Naive thymus-derived CD8-positive, alpha-beta T cell (primary cell): ENCODE measurements at regions not wholly inside any gene's neighbourhood (a gene's known extent, or its start where the extent isn't known, plus 50 kb on each side); places are given as distances from the start of the nearest gene placed in this dataset.

Source experiments
- ATAC-seq, 2 donors: fragments of 150-1000 bp; cut with Tn5 transposase in 1 of 2; sonication (Bioruptor Pico), chemical (Tn5 transposase) in 1 of 2; 1 replicate in 1 of 2; 2 replicates in 1 of 2; pipeline ENCODE4 v1.10.0; 2021; ENCODE audit warnings: mild to moderate bottlenecking in 2 of 2, moderate library complexity in 2 of 2
- POLR2A ChIA-PET: fragments of 350-600 bp; sonication (Branson Sonifier 250); formaldehyde crosslinking; loops from one replicate; lab custom pipeline; 2021; ENCODE audit warnings: antibody characterized with exemption; lab: Charles Lee
- DNase-seq, 10 donors: peaks; one replicate each; pipeline versions ENCODE4 v3.0.0 to v3.0.0-alpha.2; 2020 to 2022
- H3K27ac Mint-ChIP-seq, 10 donors: one replicate each; pipeline ENCODE4 v1.8.0; 2020 to 2022; ENCODE audit warnings: mild to moderate bottlenecking in 10 of 10, mixed read lengths in 10 of 10, moderate library complexity in 4 of 10, inconsistent platforms in 1 of 10
- H3K27me3 Mint-ChIP-seq, 5 donors: one replicate each; pipeline ENCODE4 v1.8.0; 2021 to 2022; ENCODE audit warnings: mixed read lengths in 5 of 5
- H3K36me3 Mint-ChIP-seq, 3 donors: one replicate each; pipeline ENCODE4 v1.8.0; 2020 to 2022; ENCODE audit warnings: mixed read lengths in 3 of 3, mild to moderate bottlenecking in 2 of 3, inconsistent platforms in 1 of 3
- H3K4me1 Mint-ChIP-seq, 4 donors: one replicate each; pipeline ENCODE4 v1.8.0; 2021 to 2022; ENCODE audit warnings: mixed read lengths in 4 of 4
- H3K4me3 Mint-ChIP-seq, 10 donors: one replicate each; pipeline ENCODE4 v1.8.0; 2020 to 2022; ENCODE audit warnings: mild to moderate bottlenecking in 10 of 10, mixed read lengths in 10 of 10, moderate library complexity in 6 of 10, inconsistent platforms in 1 of 10
- H3K9me3 Mint-ChIP-seq, 9 donors: one replicate each; pipeline ENCODE4 v1.8.0; 2020 to 2022; ENCODE audit warnings: mixed read lengths in 9 of 9, mild to moderate bottlenecking in 3 of 9, inconsistent platforms in 1 of 9, moderate library complexity in 1 of 9

DNA sequence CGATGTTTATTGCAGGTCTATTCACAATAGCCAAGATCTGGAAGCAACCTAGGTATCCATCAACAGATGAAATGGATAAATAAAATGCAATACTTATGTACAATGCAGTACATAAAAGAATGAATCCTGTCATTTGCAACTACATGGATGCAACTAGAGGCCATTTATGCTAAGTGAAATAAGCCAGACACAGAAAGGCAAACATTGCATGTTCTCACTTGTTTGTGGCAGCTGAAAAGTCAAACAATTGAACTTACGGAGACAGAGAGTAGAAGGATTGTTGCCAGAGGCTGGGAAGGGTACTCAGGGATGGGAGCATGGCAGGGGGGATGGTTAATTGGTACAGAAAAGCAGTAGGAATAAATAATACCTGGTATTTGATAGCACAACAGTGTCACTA, 563.9 kb downstream of the TMX3 start:
- H3K9me3 Mint-ChIP-seq, result peaks cover 0 to 3% (median 0%) of the 10 kb centered on the region in 9 donors
- no peaks in the 10 kb centered on the region for H3K36me3 Mint-ChIP-seq
- peaks cover 0 to 2% (median 0%) of the 10 kb centered on the region in 5 donors for H3K27me3 Mint-ChIP-seq
- ATAC-seq, result no peak
- H3K4me3 Mint-ChIP-seq, result no peak overlapping the region
- POLR2A ChIA-PET, result no interaction called here
- DNase-seq, result no peak
- no peak overlapping the region for H3K27ac Mint-ChIP-seq
- no peaks in the 10 kb centered on the region for H3K4me1 Mint-ChIP-seq

DNA sequence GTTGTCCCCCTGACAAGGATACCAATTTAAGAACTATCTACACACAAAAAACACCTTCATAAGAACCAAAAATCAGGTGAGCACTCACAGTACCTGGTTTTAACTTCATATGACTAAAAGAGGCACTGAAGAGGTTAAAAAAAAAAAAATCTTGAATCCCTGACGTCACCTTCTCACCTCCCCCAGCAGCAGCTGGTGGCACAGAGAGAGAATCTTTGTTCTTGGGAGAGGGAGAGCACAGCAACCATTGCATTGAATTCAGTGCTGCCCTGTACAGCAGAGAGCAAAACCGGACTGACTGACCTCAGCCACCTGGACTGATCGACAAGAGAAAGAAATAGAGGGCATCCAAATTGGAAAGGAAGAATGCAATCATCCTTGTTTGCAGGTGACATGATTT, 566.0 kb downstream of the TMX3 start:
- POLR2A ChIA-PET, result no interaction called here

DNA sequence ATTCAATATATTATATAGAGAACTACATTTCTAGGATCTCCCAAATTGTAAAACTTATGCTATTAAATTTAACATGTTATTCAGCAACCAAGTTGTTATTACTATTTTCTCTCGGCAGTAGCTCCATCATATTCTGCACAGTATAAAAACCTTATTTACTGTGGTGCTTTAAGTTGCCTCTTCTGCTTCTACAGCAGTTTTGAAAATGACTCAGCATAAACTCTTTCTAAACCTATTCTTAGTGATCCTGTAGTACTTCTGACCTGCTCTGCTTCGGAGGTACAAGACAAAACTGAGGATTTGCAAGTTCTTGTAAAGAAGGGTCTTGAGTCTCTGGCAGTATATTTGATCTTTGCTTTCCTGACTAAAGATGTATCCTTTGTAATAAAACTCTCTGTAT, 567.2 kb downstream of the TMX3 start:
- ATAC-seq (no peak), DNase-seq (no peak)
- Mint-ChIP-seq H3K4me1 (no peaks in the 10 kb centered on the region), H3K9me3 (peaks cover 0 to 3% (median 0%) of the 10 kb centered on the region in 9 donors), H3K36me3 (no peaks in the 10 kb centered on the region), H3K4me3 (no peak overlapping the region), H3K27me3 (peaks cover 0 to 2% (median 0%) of the 10 kb centered on the region in 5 donors), H3K27ac (no peak overlapping the region)
- POLR2A ChIA-PET, result no interaction called here

More for the DNA sequence above, 566.0 kb downstream of the TMX3 start:
- H3K9me3 Mint-ChIP-seq, result peaks cover 0 to 3% (median 0%) of the 10 kb centered on the region in 9 donors
- no peak for DNase-seq
- no peak overlapping the region for H3K4me3 Mint-ChIP-seq
- H3K27me3 Mint-ChIP-seq, result peaks cover 0 to 2% (median 0%) of the 10 kb centered on the region in 5 donors
- no peak for ATAC-seq
- no peaks in the 10 kb centered on the region for H3K36me3 Mint-ChIP-seq
- H3K27ac Mint-ChIP-seq, result no peak overlapping the region
- no peaks in the 10 kb centered on the region for H3K4me1 Mint-ChIP-seq

DNA sequence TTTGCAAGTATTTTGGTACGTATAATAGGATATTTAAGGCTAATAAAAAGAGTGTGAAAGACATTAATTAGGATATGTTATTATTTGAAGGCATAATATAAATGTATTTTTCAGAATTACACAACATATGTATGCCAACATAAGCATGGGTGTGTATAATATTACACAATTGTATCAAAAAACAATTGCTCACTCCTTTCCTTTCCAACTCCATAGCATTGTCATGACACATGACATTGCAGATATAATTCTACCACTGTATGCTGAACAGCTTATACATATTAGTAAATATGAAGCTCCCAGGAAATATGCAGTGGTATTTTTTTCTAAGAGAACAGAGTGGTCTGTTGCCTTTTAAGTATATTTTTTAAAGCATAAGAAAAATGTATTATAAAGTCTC, 593.1 kb downstream of the TMX3 start:
- ATAC-seq, result no peak
- no peak overlapping the region for H3K4me3 Mint-ChIP-seq
- H3K4me1 Mint-ChIP-seq, result no peaks in the 10 kb centered on the region
- DNase-seq, result no peak
- H3K27me3 Mint-ChIP-seq, result no peaks in the 10 kb centered on the region
- no peaks in the 10 kb centered on the region for H3K36me3 Mint-ChIP-seq
- H3K27ac Mint-ChIP-seq, result no peak overlapping the region
- no peaks in the 10 kb centered on the region for H3K9me3 Mint-ChIP-seq
- POLR2A ChIA-PET, result no interaction called here

DNA sequence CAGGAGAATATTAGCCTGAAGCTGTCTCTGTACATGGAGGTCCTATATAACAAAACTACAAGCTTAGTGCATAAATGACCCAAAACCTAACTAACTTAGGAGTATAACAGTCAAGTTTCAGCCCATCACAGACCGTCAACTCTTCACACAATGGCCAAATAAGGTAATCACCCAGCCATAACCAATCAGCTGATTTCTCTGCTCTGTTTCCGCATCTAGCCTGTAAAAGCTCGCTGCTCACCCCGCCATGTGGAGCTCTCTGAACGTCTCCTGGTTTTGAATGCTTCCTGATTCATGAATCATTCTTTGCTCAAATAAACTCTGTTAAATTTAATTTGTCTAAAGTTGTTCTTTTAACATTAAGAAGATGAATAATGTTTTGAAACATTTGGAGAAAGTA, 593.6 kb downstream of the TMX3 start:
- DNase-seq, result no peak
- POLR2A ChIA-PET, result no interaction called here
- no peaks in the 10 kb centered on the region for H3K27me3 Mint-ChIP-seq
- no peaks in the 10 kb centered on the region for H3K4me1 Mint-ChIP-seq
- no peak for ATAC-seq
- H3K9me3 Mint-ChIP-seq, result no peaks in the 10 kb centered on the region
- no peak overlapping the region for H3K4me3 Mint-ChIP-seq
- H3K36me3 Mint-ChIP-seq, result no peaks in the 10 kb centered on the region
- no peak overlapping the region for H3K27ac Mint-ChIP-seq

DNA sequence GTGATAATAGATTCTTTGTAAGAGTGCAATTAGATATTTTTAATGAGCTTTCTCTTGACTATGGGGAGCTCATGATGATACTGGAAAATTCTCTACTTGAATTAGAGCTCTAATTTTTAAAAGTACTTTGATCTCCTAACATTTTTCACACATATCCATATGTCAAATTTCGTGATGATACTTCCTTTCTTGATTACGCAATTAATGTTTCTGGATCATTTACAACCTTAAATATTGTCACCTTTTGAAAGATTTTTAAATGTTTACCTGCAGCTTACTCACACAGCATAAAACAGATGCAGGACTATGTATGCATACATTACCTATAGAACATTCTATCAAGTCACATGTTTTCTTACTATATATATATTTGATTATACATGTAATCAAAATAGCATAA, 598.5 kb upstream of the DSEL start:
- H3K4me3 Mint-ChIP-seq, result no peak overlapping the region
- DNase-seq (no peak), ATAC-seq (no peak)
- no peaks in the 10 kb centered on the region for H3K9me3 Mint-ChIP-seq
- no peaks in the 10 kb centered on the region for H3K36me3 Mint-ChIP-seq
- peaks cover 0 to 4% (median 0%) of the 10 kb centered on the region in 5 donors for H3K27me3 Mint-ChIP-seq
- POLR2A ChIA-PET, result no interaction called here
- H3K27ac Mint-ChIP-seq, result no peak overlapping the region
- no peaks in the 10 kb centered on the region for H3K4me1 Mint-ChIP-seq

DNA sequence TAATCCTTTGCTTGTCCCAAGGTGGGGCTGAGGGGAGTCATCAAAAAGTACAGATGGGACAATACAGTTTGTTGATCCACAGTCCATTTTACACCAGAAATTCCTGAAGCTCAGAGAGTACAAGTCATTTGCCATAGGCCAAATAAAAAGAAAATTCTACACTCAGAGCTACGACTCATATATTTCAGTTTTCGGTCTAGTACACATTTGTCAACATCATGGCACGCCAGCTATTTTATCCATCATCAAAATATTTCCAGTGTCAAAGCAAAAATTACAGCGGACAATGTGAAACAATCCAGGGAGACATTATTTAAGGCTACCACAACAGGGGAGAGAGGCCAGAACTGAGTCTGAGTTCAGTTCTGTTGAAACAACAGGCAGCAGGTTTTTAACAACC, 587.5 kb upstream of the DSEL start:
- H3K27ac Mint-ChIP-seq, result no peak overlapping the region
- DNase-seq (no peak), ATAC-seq (no peak)
- H3K36me3 Mint-ChIP-seq, result no peaks in the 10 kb centered on the region
- no peaks in the 10 kb centered on the region for H3K27me3 Mint-ChIP-seq
- no peak overlapping the region for H3K4me3 Mint-ChIP-seq
- POLR2A ChIA-PET, result no interaction called here
- peaks cover 0 to 6% (median 0%) of the 10 kb centered on the region in 9 donors for H3K9me3 Mint-ChIP-seq
- no peaks in the 10 kb centered on the region for H3K4me1 Mint-ChIP-seq

DNA sequence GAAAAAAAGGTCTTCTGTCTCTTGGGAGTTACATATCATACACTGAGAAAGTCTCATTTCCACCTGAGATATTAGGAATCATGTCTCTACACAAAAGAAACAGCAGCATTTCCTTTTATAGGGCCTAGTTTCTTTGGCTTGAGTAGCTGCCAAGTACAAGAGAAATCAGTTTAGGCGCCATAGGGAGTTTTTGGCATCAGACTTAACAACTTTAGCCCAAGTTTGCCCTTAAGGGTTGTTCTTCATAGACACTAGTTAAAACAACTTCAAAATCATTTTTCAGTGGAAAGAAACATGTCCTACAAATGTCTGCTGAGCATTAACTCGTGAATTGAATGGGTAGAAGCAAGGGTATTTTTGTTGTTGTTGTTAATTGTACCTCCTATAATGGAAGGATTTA, 587.0 kb upstream of the DSEL start:
- no peak overlapping the region for H3K27ac Mint-ChIP-seq
- no peaks in the 10 kb centered on the region for H3K36me3 Mint-ChIP-seq
- DNase-seq (no peak), ATAC-seq (no peak)
- H3K4me3 Mint-ChIP-seq, result no peak overlapping the region
- H3K4me1 Mint-ChIP-seq, result no peaks in the 10 kb centered on the region
- H3K27me3 Mint-ChIP-seq, result no peaks in the 10 kb centered on the region
- POLR2A ChIA-PET, result no interaction called here
- H3K9me3 Mint-ChIP-seq, result peaks cover 0 to 6% (median 0%) of the 10 kb centered on the region in 9 donors

DNA sequence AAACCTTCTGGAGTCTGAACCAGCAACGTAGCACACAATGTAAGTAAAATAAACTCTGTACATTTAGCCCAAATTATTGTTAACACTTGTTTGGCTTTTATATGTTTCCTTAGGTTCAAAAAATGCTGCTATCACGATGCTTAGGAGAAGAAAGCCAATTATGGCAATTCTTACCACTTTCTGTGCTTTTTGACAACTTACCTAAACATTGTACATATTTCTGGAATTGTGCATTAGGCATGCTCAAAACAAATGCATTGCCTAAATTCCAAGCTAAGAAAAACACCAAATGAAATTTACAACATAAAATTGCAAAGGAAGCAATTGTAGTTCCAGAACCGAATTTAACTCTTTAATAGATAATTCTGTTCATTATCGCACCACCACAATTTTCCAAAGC, 585.6 kb upstream of the DSEL start:
- ATAC-seq (no peak), DNase-seq (no peak)
- Mint-ChIP-seq H3K27me3 (no peaks in the 10 kb centered on the region), H3K4me3 (no peak overlapping the region), H3K4me1 (no peaks in the 10 kb centered on the region), H3K9me3 (peaks cover 0 to 5% (median 0%) of the 10 kb centered on the region in 9 donors), H3K27ac (no peak overlapping the region), H3K36me3 (no peaks in the 10 kb centered on the region)
- POLR2A ChIA-PET, result no interaction called here

DNA sequence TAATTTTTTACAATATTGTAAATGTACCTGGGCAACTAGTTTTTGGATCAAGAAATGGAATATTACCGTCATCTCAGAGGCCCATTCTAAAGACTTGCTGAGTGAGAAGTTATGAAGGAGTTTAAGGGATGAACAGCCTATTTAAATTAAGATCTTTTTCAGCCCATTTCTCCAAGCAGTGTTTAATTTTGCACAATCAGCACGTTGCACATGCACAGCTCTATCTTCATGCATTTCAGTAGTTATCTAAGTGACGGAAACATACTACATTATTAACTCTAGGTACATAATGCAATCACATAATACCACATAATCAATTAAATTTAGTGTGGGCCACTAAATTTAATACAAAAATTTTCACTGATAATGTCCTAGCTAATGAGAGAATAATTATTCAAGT, 582.1 kb upstream of the DSEL start:
- no peak for DNase-seq
- H3K36me3 Mint-ChIP-seq, result no peaks in the 10 kb centered on the region

DNA sequence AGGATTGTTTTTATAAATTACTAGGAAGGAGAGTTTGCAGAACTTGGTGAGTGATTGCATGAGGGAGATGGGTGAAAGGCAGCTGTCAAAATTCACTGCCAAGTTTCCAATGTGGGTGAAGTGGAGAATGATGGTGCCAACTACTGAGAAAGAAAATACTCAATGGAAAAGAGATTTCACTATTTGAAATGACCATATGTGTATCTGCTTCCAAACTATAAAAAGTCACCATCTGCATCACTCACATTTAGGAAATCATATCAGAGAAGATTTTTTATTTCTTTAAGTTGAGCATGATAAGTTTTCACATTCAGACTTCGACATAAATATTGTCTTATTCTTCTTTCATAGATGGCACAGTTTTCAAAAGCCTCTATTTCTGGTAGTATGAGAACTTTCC, 570.0 kb upstream of the DSEL start:
- H3K36me3 Mint-ChIP-seq, result no peaks in the 10 kb centered on the region
- H3K27ac Mint-ChIP-seq, result no peak overlapping the region
- H3K4me3 Mint-ChIP-seq, result no peak overlapping the region
- no peaks in the 10 kb centered on the region for H3K4me1 Mint-ChIP-seq
- no peak for ATAC-seq
- H3K9me3 Mint-ChIP-seq, result no peaks in the 10 kb centered on the region
- POLR2A ChIA-PET, result no interaction called here
- H3K27me3 Mint-ChIP-seq, result no peaks in the 10 kb centered on the region
- no peak for DNase-seq

More for the DNA sequence above, 582.1 kb upstream of the DSEL start:
- Mint-ChIP-seq H3K4me1 (no peaks in the 10 kb centered on the region), H3K4me3 (no peak overlapping the region), H3K27me3 (no peaks in the 10 kb centered on the region), H3K9me3 (no peaks in the 10 kb centered on the region), H3K27ac (no peak overlapping the region)
- ATAC-seq, result no peak
- POLR2A ChIA-PET, result no interaction called here

DNA sequence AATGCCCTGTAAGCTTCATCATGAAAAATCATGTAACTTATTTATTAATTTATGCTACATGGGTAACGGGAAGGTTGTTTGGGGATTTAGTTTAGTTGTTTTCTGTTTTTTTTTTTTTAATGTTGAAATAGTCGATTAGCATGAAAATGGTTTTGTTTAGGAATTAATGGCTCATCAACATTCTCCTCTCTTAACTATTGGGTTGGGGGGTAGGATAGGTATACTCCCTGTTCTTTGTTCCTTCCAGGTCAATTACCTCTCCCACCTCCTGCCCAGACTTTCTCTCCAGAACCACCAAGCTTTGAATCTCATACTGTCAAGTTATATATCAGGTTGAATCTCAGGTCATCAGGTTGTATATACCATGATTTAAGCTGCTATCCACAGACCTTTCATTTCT, 568.7 kb upstream of the DSEL start:
- Mint-ChIP-seq H3K4me1 (no peaks in the 10 kb centered on the region), H3K9me3 (no peaks in the 10 kb centered on the region), H3K36me3 (no peaks in the 10 kb centered on the region), H3K27me3 (no peaks in the 10 kb centered on the region), H3K27ac (no peak overlapping the region), H3K4me3 (no peak overlapping the region)
- DNase-seq (no peak), ATAC-seq (no peak)
- POLR2A ChIA-PET, result no interaction called here

DNA sequence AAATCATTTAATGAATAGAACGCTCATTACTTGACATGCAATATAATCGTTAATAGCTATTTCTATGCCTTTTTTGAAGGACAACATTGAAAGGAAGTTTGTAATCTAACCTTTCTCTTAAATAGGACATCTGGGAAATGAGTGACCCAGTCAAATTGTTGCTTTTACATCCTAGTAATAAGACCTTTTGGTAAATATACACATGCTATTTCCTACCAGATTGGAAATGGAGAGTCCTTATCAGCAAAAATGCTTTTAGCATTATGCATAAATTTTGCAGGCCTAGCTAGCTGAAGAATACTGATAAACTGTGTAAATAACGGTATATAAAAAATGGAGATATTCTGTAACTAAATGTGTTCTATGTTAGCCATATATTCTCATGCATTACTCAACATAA, 567.3 kb upstream of the DSEL start:
- H3K27me3 Mint-ChIP-seq, result no peaks in the 10 kb centered on the region
- no peak for ATAC-seq

DNA sequence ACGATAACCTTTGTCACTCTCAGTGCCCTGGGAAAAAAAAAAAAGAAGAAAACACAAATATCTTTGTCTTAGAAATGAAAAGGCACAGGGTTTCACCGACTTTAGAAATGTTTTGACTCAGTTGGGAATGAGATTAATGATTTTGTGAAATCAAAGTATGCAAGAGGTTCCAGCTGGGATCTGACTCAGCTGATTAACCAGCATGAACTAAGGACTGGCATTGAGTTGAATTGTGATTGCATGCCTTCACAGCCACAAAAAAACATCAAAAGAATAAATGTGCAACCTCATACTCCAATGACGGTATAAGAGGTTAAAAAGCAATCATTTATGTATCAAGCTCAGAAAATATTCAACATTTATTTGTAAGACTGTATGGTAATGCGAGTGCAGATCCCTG, 566.6 kb upstream of the DSEL start:
- POLR2A ChIA-PET, result no interaction called here
- DNase-seq, result no peak
- no peaks in the 10 kb centered on the region for H3K27me3 Mint-ChIP-seq
- no peaks in the 10 kb centered on the region for H3K36me3 Mint-ChIP-seq
- ATAC-seq, result no peak
- H3K4me3 Mint-ChIP-seq, result no peak overlapping the region
- H3K4me1 Mint-ChIP-seq, result no peaks in the 10 kb centered on the region
- H3K9me3 Mint-ChIP-seq, result no peaks in the 10 kb centered on the region
- H3K27ac Mint-ChIP-seq, result no peak overlapping the region

More for the DNA sequence above, 567.3 kb upstream of the DSEL start:
- Mint-ChIP-seq H3K9me3 (no peaks in the 10 kb centered on the region), H3K4me3 (no peak overlapping the region), H3K36me3 (no peaks in the 10 kb centered on the region), H3K27ac (no peak overlapping the region), H3K4me1 (no peaks in the 10 kb centered on the region)
- POLR2A ChIA-PET, result no interaction called here
- DNase-seq, result no peak
